Adrenal gland (tissue), 9 donors: ENCODE measurements at regions not wholly inside any gene's neighbourhood (a gene's known extent, or its start where the extent isn't known, plus 50 kb on each side); places are given as distances from the start of the nearest gene placed in this dataset.

Source experiments
- DNase-seq, 7 donors: peaks; one replicate each; pipeline ENCODE4 v3.0.0-alpha.2; 2019 to 2020
- H3K27ac ChIP-seq, 5 donors: fragments of 200-600 bp; sonication (generic) in 4 of 5; 1 replicate in 3 of 5; 2 replicates in 2 of 5; pipeline versions ENCODE4 v1.5.1 to v1.8.0; 2016 to 2020; ENCODE audit warnings: mild to moderate bottlenecking in 1 of 5
- H3K27me3 ChIP-seq: fragments of 200-600 bp; 2 replicates; pipeline ENCODE4 v1.8.0; 2021
- H3K36me3 ChIP-seq, 2 donors: fragments of 200-600 bp; replicated peaks in 1 of 2; 1 replicate in 1 of 2; 2 replicates in 1 of 2; pipeline versions ENCODE4 v1.5.1 to v1.8.0; 2018 to 2022
- H3K4me1 ChIP-seq, 2 donors: fragments of 200-600 bp; replicated peaks in 1 of 2; 1 replicate in 1 of 2; 2 replicates in 1 of 2; pipeline versions ENCODE4 v1.5.1 to v1.8.0; 2018 to 2021
- H3K4me3 ChIP-seq, 4 donors: fragments of 200-600 bp; sonication (generic) in 3 of 4; one replicate each; pipeline ENCODE4 v1.5.1; 2016 to 2018
- H3K9me3 ChIP-seq, 3 donors: fragments of 200-600 bp; sonication (generic) in 1 of 3; replicated peaks in 1 of 3; 1 replicate in 2 of 3; 2 replicates in 1 of 3; pipeline versions ENCODE4 v1.5.1 to v1.8.0; 2016 to 2021
- POLR2A ChIP-seq, 2 donors: fragments of 450-650 bp; IDR thresholded peaks; one replicate each; pipeline ENCODE4 v1.6.1; 2017; ENCODE audit warnings: antibody characterized with exemption in 2 of 2, mild to moderate bottlenecking in 2 of 2, moderate library complexity in 1 of 2
- WGBS, 4 donors: extraction: QIAGEN DNeasy Blood & Tissue Kit in 2 of 4; methylation state at CpG; one replicate each; pipeline versions ENCODE4 v1.1.5 to v1.1.7; 2013 to 2017; 5-methylcytosine and 5-hydroxymethylcytosine counted together
- intact Hi-C, 2 donors: fragments of 100-400 bp; cut with DNase I; formaldehyde crosslinking; loops; one replicate each; pipeline versions ENCODE4 v1.14.1 to v1.15.0; 2022 to 2023
- TF ChIP-seq, protein P1 (sequence below), 6 experiments: fragments of 450-650 bp in 4 of 6; fragments of 200-600 bp in 2 of 6; sonication (generic) in 1 of 6; IDR thresholded peaks; 1 replicate in 5 of 6; 2 replicates in 1 of 6; pipeline versions ENCODE4 v1.5.1 to v1.8.0; 2016 to 2021; ENCODE audit warnings: antibody characterized with exemption in 6 of 6, mild to moderate bottlenecking in 2 of 6, moderate library complexity in 1 of 6
- donor health status: healthy with polysubstance abuse.
- donor health status: Bipolar disorder and iron deficiency.
- donor health status: DM: yes; HTN: yes; CAD: no.
- donor health status: DM: no; HTN: no; CAD: no.
- donor health status: DM: no; HTN: no; CAD: no.

DNA sequence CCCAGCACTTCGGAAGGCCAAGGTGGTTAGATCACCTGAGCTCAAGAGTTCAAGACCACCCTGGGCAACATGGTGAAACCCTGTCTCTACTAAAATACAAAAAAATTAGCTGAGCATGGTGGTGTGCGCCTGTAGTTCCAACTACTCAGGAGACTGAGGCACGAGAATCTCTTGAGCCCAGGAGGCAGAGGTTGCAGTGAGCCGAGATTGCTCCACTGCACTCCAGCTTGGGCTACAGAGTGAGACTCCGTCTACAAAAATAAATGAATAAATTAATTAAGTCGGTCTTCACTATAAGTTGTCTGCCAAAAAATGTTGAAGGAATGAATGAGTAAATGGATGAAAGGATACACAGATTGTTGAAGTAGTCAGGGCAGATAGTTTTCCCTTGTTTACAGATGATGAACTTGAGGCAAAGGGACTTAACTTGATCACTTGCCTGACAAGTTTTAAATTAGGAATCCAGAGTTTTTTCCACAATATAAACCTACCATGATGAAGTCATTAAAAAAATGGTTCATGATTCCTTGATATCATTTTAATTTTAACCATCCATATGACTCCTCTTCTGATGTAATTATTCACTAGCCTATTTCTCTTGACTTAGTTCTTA lies 130.8 kb downstream of the TLR5 start:
- WGBS, 4 donors: 87 to 93% (median 92%) methylated on average over 6 of the region's 6 CpGs
- Histone ChIP-seq H3K9me3 (no peaks in the 10 kb centered on the region), H3K36me3 (no peaks in the 10 kb centered on the region), H3K27me3 (no peaks in the 10 kb centered on the region), H3K4me1 (no peaks in the 10 kb centered on the region), H3K27ac (no peak overlapping the region), H3K4me3 (no peak overlapping the region)
- intact Hi-C loops: no loop called here
- TF ChIP-seq POLR2A (IDR thresholded peaks at IDR 0.05): no peak
- TF ChIP-seq, protein P1, sequence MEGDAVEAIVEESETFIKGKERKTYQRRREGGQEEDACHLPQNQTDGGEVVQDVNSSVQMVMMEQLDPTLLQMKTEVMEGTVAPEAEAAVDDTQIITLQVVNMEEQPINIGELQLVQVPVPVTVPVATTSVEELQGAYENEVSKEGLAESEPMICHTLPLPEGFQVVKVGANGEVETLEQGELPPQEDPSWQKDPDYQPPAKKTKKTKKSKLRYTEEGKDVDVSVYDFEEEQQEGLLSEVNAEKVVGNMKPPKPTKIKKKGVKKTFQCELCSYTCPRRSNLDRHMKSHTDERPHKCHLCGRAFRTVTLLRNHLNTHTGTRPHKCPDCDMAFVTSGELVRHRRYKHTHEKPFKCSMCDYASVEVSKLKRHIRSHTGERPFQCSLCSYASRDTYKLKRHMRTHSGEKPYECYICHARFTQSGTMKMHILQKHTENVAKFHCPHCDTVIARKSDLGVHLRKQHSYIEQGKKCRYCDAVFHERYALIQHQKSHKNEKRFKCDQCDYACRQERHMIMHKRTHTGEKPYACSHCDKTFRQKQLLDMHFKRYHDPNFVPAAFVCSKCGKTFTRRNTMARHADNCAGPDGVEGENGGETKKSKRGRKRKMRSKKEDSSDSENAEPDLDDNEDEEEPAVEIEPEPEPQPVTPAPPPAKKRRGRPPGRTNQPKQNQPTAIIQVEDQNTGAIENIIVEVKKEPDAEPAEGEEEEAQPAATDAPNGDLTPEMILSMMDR (IDR thresholded peaks at IDR 0.05): no peak
- DNase-seq: no peak

DNA sequence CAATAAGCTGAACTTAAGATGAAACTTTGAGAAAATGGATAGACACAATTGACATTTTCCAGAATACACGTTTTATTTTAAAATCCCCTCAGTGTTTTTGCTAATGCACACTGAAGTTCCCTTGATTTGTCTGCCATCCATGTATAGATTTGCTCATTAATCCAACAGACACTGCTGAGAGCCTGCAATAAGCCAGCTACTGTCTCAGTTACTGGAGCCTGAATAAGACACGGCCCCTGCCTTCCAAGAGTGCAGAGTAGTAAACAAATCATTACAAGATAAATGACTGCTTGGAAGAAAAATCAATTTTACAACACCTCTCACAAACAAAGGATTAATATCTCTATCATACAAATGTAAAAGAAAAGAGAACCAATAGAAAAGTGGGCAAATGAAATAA lies 130.1 kb downstream of the TLR5 start:
- intact Hi-C loops: no loop called here
- 52 to 79% (median 65%) methylated on average over 2 of the region's 2 CpGs for WGBS, 4 donors
- TF ChIP-seq, protein P1 (IDR thresholded peaks at IDR 0.05): no peak
- TF ChIP-seq POLR2A (IDR thresholded peaks at IDR 0.05): no peak

DNA sequence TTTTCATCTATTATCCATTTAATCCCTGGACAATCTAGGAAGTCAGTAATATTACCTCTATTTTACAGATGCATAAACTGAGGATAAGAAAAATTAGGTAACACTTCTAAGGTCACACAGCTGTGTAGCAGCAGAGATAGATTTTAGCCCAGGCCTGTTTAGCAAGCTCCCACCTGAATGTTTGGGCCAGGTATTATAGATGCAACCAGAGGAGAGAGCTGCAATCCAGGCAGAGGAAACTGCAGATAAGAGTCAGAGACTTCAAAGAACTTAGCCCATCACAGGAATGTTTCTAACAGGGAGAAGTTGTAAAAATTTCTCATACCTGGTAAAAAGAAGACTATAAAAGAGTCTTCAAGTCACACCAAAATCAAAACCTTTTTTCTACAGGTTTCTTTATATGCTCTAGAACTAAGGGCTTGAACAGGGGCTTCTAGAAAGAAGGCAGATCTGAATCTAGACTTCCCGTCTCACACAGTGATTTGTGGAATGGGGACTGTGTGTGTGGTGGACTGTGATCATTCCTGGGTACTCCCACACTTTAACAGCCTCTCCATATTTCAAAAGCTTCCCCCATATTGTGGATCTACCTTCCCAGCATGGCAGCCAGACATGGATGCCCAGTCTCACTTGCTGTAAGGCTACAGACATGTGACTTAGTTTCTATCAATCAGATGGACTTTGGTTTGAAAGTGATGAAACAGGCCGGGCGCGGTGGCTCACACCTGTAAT lies 128.7 kb downstream of the TLR5 start:
- WGBS, 4 donors: 93 to 100% (median 94%) methylated on average over 4 of the region's 4 CpGs
- intact Hi-C loops: no loop called here
- Histone ChIP-seq H3K9me3 (no peaks in the 10 kb centered on the region), H3K4me1 (no peaks in the 10 kb centered on the region), H3K27me3 (no peaks in the 10 kb centered on the region), H3K4me3 (no peak overlapping the region), H3K27ac (no peak overlapping the region), H3K36me3 (no peaks in the 10 kb centered on the region)
- peak in 1 of 7 donors; percentile 38 for DNase-seq
- TF ChIP-seq POLR2A (IDR thresholded peaks at IDR 0.05): no peak
- TF ChIP-seq, protein P1 (IDR thresholded peaks at IDR 0.05): no peak

More for the DNA sequence above, 130.1 kb downstream of the TLR5 start:
- Histone ChIP-seq H3K27me3 (no peaks in the 10 kb centered on the region), H3K4me3 (no peak overlapping the region), H3K4me1 (no peaks in the 10 kb centered on the region), H3K36me3 (no peaks in the 10 kb centered on the region), H3K27ac (no peak overlapping the region), H3K9me3 (no peaks in the 10 kb centered on the region)
- DNase-seq: no peak

DNA sequence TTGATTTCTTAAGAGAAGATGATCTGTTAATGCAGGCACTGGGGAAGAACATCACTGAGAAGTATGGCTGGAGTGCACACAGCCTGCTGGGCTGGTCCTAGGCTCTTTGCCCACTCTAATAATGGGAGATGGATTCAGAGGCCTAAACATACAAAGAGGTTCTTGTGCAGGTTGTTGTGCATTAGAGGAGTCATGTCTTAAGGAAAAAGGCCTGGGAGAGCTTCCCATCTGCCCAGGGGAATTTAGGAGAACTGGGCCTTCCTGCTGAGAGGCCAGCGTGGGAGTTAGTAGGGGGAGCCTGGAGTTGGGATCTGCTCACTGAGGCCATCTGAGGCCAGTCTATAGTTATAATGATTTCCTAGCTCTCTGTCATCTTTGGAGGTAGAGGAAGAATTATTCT lies 126.7 kb downstream of the TLR5 start:
- DNase-seq: no peak
- intact Hi-C loops: no loop called here
- Histone ChIP-seq H3K4me3 (no peak overlapping the region), H3K27ac (no peak overlapping the region), H3K27me3 (no peaks in the 10 kb centered on the region), H3K4me1 (no peaks in the 10 kb centered on the region), H3K9me3 (no peaks in the 10 kb centered on the region), H3K36me3 (no peaks in the 10 kb centered on the region)
- no peak for TF ChIP-seq POLR2A (IDR thresholded peaks at IDR 0.05)
- TF ChIP-seq, protein P1 (IDR thresholded peaks at IDR 0.05): no peak
- 88 to 100% (median 96%) methylated on average over 1 of the region's 1 CpG for WGBS, 4 donors
